HG03378 (cell line): ENCODE measurements at regions not wholly inside any gene's neighbourhood (a gene's known extent, or its start where the extent isn't known, plus 50 kb on each side); places are given as distances from the start of the nearest gene placed in this dataset.
"Not testable (repeated sequence)": the region's sequence is repeated elsewhere in the genome, so short reads cannot be mapped to it uniquely, and the experiment has no call there.

Experiments used
- ATAC-seq: cut with Tn5 transposase; IDR thresholded peaks from one replicate; pipeline ENCODE4 v1.9.1; 2021; ENCODE audit warnings: mild to moderate bottlenecking, moderate library complexity; ENCODE audit not compliant: unreplicated experiment

- ATAC-seq = no peak
Measured at GRCh38 chr5:62138607-62139006, 167.4 kb upstream of the KIF2A start.

- no peak for ATAC-seq
Measured at GRCh38 chr5:62139741-62140140, 166.3 kb upstream of the KIF2A start.

DNA sequence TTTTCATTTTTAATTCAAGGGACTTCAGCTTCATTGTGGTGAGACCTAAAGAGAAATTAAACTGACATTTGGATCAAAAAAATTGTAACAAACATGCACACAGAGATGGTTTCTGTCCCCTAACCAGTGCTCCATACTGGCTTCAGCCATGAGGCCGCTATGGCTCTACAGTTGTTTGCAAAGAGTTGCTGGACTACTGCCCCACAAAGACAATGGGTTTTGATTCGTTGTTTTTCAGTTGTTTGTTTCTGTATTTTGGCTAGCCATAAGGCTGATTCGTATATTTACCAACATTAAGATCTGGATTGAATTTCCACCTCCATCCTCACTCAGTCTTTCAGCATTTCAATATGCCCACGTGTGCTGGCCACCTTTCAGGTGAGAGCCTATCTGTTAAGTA, 163.7 kb upstream of the KIF2A start:
- no peak for ATAC-seq

- no peak for ATAC-seq
Measured at GRCh38 chr5:62143268-62144229, 162.5 kb upstream of the KIF2A start.

GRCh38 chr5:62144401-62145022, 161.5 kb upstream of the KIF2A start:
- no peak for ATAC-seq

DNA sequence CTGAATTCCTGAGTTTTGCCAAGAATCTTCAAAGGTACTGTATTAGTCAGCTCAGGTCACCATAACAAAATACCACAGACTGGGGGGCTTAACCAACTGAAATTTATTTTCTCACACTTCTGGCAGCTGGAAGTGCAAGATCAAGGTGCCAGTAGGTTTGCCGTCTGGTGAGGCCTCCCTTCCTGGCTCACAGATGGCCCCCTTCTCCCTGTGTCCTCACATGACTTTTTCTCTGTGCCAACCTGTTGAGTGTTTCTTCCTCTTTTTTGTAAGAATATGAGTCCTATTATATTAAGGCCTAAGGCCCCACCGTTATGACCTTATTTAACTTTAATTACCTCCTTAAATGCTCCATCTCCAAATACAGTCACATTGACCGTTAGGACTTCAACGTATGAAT, 156.1 kb upstream of the KIF2A start:
- no peak for ATAC-seq

DNA sequence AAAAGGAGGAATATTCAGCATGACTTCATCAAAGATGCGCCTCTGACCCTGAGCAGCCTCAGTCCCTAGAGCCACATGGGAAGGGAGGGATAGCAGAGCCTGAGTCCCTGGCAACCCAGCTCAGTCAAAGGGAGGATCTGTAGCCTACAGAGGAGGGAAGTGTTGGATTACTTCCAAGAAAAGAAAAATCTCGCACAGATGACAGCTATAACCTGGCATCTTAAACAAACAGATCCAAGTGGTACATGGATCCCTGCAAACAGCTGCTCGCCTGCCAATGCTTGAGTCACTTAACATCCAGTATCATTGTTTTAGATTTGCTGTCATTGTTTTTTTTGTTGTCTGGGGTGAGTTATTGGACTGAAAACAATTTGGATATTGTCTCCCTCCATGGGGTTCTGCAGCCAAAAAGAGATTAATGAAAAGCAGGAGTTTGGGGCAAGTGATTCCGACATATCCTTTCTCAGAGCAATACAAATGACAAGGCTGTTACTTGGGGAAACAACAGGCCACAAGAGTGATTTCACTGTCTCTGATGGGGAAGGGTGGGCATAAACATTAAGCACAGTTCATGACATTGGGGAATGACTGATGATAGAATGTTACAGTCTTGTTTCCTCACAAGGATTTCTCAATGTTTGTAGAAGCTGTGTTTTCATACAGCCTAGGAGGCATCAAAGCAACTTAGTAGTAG, 153.5 kb upstream of the KIF2A start:
- ATAC-seq = no peak

GRCh38 chr5:62154758-62155157, 151.2 kb upstream of the KIF2A start:
- ATAC-seq = no peak

DNA sequence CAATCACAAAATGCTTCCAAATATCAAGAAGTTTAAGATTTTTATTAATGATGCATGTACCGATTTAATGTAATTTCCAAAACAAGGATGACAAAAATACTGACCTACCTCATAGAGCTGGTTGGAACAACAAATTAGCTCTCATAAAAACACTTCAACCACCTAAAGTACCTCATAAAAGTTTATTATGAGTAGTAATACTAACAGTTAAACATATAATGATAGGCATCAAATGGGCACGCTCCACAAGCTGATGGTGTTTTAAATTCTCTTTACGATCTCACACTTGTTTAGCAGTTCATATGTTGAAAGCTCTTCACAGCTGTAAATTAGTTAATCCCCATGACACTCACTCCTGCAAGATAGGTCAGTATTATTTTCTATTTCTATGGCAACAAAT, 150.0 kb upstream of the KIF2A start:
- no peak for ATAC-seq

DNA sequence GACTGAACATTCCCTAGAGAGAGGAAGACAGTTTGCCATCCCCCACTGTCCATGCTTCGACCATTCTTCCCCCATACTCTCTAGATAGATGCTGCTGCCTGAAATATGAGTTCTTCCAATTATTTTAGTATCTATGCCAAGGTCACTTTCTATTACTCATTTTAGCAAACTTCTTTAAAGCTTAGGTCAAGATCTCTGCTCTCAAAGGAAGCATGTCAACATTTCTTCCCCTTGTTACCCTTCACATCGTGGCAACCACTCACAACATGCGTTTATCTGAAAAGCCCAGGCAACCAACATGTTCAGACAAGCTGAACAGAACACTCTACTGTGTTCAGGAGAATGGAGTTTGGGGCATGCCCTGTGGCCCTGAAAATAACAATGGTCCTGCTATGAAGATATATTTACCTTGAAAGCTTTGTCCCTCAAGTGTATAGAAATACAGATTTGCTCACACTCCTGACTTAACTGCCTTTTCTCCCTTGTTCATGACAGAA, 138.4 kb upstream of the KIF2A start:
- no peak for ATAC-seq

DNA sequence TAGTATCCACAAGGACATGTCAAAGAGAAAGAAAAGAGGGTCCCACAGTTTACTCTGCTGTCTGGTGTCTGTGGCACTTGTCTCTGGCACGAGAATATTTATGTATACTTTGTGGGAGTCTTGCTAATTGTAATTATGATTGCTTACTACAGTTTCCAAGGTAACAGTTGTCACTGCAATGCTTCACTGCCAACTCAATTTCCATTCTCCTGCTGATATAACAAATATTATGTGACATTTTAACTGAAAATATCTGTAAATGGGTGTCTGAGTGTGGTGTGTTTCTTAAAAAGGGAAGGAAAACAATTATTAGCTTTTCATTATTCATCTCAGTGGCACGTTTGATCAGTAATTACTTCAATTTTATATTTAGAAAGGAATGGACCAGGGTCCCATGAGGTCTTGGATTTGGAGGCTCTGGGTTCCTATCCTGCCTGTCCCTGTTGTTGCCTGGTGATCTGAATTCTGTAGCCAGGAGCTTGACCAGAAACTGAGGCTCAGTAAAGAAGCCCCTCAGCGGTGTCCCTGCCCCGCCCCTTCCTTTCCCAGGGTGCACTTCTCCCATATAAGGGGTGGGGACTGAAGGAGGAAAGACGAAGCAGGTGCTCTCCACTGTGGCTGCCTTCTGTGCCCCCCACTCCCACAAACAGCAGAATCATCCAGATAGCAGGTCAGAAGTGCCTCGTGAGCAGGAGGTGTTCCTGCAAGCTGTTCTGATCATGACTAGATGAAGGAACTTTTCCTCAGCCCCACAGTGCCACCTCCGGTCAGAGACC, 137.3 kb upstream of the KIF2A start:
- ATAC-seq = no peak

DNA sequence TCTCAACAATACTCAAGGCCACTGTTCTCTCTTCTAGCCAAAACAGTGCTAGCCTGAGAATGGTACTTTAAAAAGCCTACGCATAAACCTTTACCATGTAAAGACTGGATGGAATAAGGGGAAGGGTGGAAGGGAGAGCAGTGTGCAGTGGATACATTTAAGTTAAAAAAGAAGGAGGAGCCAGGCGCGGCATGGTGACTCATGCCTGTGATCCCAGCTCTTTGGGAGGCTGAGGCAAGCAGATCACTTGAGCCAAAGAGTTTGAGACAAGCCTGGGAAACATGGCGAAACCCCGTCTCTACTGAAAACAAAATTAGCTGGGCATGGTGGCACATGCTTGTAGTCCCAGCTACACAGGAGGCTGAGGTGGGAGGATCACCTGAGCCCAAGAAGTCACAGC, 127.7 kb upstream of the KIF2A start:
- no peak for ATAC-seq

DNA sequence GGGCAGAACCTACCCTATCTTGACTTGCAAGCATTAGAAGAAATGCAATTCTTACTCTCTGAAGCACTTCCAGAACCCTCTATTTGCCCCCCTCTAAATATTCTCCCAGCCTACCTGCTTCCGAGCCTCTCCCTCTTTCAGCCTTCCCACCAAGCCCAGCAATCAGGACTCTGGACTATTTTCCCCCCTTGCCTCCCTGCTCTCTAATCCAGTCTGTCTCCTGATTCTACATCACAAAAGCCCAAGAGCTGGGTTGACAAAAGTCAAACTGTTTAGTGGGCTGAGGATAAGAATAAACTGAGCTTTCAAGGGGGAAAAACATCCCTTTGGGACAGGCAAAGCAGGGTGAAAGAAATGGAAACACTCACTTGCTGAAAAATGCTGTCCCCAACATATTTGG, 123.2 kb upstream of the KIF2A start:
- no peak for ATAC-seq

GRCh38 chr5:62183727-62184126, 122.3 kb upstream of the KIF2A start:
- ATAC-seq = no peak

- ATAC-seq = no peak
Measured at GRCh38 chr5:62184444-62184843, 121.6 kb upstream of the KIF2A start.

- no peak for ATAC-seq
Measured at GRCh38 chr5:62190173-62190572, 115.8 kb upstream of the KIF2A start.

DNA sequence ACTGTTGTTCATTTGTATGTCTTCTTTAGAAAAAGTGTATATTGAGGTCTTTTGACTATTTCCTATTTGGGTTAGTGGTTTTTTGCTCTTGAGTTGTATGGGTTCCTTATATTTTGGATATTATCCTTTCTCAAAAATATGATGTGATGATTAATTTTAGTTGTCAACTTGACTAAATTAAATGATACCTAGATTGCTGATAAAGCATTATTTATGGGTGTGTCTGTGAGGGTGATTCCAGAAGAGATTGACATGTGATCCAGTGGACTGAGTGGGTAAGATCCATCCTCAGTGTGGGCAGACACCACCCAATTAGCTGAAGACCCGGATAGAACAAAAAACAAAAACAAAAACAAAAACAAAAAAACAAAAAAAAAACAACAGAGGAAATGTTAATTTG, 115.1 kb upstream of the KIF2A start:
- no peak for ATAC-seq

GRCh38 chr5:62192958-62193357, 113.0 kb upstream of the KIF2A start:
- no peak for ATAC-seq

GRCh38 chr5:62196532-62196931, 109.5 kb upstream of the KIF2A start:
- not testable (repeated sequence) for ATAC-seq

GRCh38 chr5:62197697-62198096, 108.3 kb upstream of the KIF2A start:
- ATAC-seq = no peak

- ATAC-seq = no peak
Measured at GRCh38 chr5:62198421-62198820, 107.6 kb upstream of the KIF2A start.
